Cardiac muscle cell (in vitro differentiated cells and primary cell): ENCODE measurements at regions not wholly inside any gene's neighbourhood (a gene's known extent, or its start where the extent isn't known, plus 50 kb on each side); places are given as distances from the start of the nearest gene placed in this dataset.

Experiments
- DNase-seq, 2 donors: peaks; one replicate each; pipeline versions ENCODE4 v3.0.0 to v3.0.0-alpha.2; 2010 to 2017; ENCODE audit warnings: low read depth in 1 of 2, low spot score in 1 of 2
- H3K27ac ChIP-seq: fragments of 200-600 bp; sonication (generic); 2 replicates; pipeline ENCODE4 v1.5.1; 2016
- H3K27me3 ChIP-seq: fragments of 200-600 bp; sonication (generic); 2 replicates; pipeline ENCODE4 v1.6.0; 2016; ENCODE audit warnings: control low read depth
- H3K36me3 ChIP-seq: fragments of 200-600 bp; sonication (generic); 2 replicates; pipeline ENCODE4 v1.5.1; 2016; ENCODE audit warnings: control low read depth
- H3K4me1 ChIP-seq: fragments of 200-600 bp; sonication (generic); 2 replicates; pipeline ENCODE4 v1.8.1; 2017; ENCODE audit warnings: low read depth, mild to moderate bottlenecking, mixed run types
- H3K4me3 ChIP-seq: fragments of 200-600 bp; sonication (generic); 2 replicates; pipeline ENCODE4 v1.5.1; 2016; ENCODE audit warnings: mild to moderate bottlenecking
- H3K9me3 ChIP-seq: fragments of 200-600 bp; sonication (generic); 2 replicates; pipeline ENCODE4 v1.5.1; 2017; ENCODE audit warnings: low read depth, mild to moderate bottlenecking, control low read depth
- TF ChIP-seq, protein P1 (sequence below): IDR thresholded peaks from 2 replicates; pipeline ENCODE4 v1.5.1; 2012; ENCODE audit warnings: low read depth, mild to moderate bottlenecking, low read length

DNA sequence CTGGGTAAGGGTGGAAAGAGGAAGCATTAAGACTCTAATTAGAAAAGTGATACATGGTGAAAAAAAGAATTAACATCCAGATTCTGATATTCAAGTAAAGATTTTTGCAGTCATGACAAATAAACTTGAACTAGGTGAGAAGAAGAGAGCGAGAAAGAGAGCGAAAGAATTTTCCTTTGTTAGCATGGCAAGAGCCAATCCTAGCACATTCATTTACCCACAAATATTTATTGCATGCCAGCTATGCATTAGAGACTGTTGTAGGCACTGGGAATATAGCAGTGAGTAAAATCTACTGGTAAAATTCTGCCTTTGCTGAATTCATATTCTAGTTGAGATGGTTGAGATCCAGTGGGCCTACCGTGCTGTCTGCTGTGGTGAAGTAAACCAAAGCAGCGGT, 177.9 kb upstream of the DPH6 start:
- no peaks in the 10 kb centered on the region for H3K9me3 ChIP-seq
- H3K27me3 ChIP-seq: no peaks in the 10 kb centered on the region
- no peak overlapping the region for H3K27ac ChIP-seq
- H3K36me3 ChIP-seq: no peaks in the 10 kb centered on the region
- peaks cover 7% of the 10 kb centered on the region for H3K4me1 ChIP-seq
- no peak overlapping the region for H3K4me3 ChIP-seq
- TF ChIP-seq, protein P1, sequence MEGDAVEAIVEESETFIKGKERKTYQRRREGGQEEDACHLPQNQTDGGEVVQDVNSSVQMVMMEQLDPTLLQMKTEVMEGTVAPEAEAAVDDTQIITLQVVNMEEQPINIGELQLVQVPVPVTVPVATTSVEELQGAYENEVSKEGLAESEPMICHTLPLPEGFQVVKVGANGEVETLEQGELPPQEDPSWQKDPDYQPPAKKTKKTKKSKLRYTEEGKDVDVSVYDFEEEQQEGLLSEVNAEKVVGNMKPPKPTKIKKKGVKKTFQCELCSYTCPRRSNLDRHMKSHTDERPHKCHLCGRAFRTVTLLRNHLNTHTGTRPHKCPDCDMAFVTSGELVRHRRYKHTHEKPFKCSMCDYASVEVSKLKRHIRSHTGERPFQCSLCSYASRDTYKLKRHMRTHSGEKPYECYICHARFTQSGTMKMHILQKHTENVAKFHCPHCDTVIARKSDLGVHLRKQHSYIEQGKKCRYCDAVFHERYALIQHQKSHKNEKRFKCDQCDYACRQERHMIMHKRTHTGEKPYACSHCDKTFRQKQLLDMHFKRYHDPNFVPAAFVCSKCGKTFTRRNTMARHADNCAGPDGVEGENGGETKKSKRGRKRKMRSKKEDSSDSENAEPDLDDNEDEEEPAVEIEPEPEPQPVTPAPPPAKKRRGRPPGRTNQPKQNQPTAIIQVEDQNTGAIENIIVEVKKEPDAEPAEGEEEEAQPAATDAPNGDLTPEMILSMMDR: no peak
- no peak for DNase-seq

DNA sequence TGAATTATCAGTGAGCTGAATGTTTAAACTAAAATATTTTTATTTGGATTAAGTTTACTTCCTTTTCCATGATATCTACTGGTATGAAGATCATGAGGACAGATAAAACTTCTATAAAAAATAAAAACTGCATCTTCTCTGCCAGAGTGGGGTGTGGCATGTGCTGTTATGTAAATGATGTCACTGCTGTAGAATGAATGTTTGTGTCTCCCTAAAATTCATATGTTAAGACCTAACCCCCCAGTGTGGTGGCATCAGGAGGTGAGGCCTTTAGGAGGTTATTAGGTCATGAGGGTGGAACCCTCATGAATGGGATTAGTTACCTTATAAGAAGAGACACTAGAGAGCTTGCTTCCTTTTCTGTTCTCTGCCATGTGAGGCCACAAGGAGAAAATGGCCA, 178.7 kb upstream of the DPH6 start:
- Histone ChIP-seq H3K9me3 (no peaks in the 10 kb centered on the region), H3K27ac (no peak overlapping the region), H3K27me3 (no peaks in the 10 kb centered on the region), H3K36me3 (no peaks in the 10 kb centered on the region), H3K4me1 (peaks cover 7% of the 10 kb centered on the region), H3K4me3 (no peak overlapping the region)
- TF ChIP-seq, protein P1: no peak
- DNase-seq: no peak

DNA sequence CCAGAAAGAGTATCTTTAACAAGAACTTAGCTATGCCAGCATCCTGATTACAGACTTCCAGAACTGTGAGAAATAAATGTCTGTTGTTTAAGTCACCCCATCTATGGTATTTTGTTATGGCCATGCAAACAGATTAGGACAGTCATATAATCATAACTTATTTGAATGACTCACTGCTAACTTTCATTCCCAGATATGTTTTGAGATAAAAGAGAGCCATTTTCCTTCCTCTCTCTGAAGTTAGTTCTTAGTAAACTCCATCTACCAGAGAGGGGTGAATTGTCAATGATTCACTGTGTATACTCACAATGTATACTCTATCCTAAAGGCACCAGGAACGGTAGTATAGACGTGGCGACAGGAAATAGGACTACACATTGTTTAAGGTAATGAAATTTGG, 179.4 kb upstream of the DPH6 start:
- H3K27ac ChIP-seq: no peak overlapping the region
- H3K36me3 ChIP-seq: no peaks in the 10 kb centered on the region
- TF ChIP-seq, protein P1: no peak
- no peaks in the 10 kb centered on the region for H3K27me3 ChIP-seq
- peak in 1 of 2 donors; percentile 40 for DNase-seq
- no peaks in the 10 kb centered on the region for H3K9me3 ChIP-seq
- no peak overlapping the region for H3K4me3 ChIP-seq
- peaks cover 7% of the 10 kb centered on the region for H3K4me1 ChIP-seq

GRCh38 chr15:35727627-35728026, 181.7 kb upstream of the DPH6 start:
- TF ChIP-seq, protein P1: no peak
- Histone ChIP-seq H3K27ac (no peak overlapping the region), H3K36me3 (no peaks in the 10 kb centered on the region), H3K4me3 (no peak overlapping the region), H3K9me3 (no peaks in the 10 kb centered on the region), H3K4me1 (peaks cover 7% of the 10 kb centered on the region), H3K27me3 (no peaks in the 10 kb centered on the region)
- DNase-seq: no peak

DNA sequence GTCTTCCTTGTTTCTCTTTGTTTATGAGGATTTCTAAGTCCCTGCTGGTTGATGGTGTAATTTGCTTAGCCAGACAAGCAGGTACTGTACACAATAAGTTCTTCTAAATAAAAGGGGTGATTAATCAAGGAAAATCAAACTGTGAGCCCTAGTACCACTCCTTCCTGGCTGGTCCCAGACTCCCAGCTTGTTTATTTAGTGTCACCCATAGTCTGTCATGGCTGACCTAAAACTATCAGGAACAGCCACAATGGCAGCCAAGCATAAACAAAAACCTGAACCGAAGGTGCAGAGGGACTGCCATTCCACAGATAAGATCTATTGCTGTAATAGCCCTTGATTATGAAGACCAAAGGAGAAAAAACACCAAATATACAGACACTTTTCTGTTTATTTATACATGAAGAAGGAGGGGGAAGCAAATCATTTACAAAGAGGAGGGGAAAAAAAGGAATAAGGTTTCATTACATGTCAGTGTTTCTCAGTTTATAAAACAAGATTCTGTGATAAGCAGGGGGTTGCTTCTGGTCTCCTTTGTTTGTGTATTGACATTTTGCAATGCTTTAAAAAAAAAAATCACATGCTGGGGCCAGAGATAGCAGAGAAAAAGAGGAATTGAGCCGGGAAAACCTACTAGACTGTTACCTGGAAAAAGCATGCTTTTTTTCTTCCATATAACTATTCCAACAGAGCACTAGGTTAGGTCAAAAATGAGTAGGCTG, 182.4 kb upstream of the DPH6 start:
- DNase-seq: no peak
- TF ChIP-seq, protein P1: no peak
- Histone ChIP-seq H3K4me3 (no peak overlapping the region), H3K27ac (peak overlapping the region; percentile 55), H3K27me3 (no peaks in the 10 kb centered on the region), H3K9me3 (no peaks in the 10 kb centered on the region), H3K4me1 (peaks cover 7% of the 10 kb centered on the region), H3K36me3 (no peaks in the 10 kb centered on the region)
